ENCODE measurements at regions not wholly inside any gene's neighbourhood (a gene's known extent, or its start where the extent isn't known, plus 50 kb on each side); places are given as distances from the start of the nearest gene placed in this dataset.

GRCh38 chr6:165077876-165078275, 231.5 kb downstream of the C6orf118 start:
- no peak for DNase-seq

GRCh38 chr6:165071906-165072305, 237.5 kb downstream of the C6orf118 start:
- no peak for DNase-seq

DNA sequence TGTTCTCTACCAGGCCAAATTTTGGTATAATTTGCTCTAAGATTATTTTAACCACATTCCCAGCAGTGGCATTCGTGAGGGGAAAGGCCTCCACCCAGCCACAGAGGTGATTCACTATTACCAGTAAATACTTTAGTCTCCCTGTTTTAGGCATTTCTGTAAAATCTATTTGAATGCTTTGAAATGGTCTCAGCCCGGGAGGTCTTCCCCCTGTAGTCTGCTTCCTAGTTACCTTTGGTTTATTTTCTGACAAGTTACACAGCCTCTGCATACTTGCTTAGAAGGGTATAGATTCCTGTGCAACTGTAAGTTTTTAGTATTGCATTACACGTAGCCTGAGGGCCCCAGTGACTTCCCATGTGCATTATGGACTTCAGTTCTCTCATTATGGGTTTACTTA, 248.7 kb downstream of the C6orf118 start:
- DNase-seq: no peak

GRCh38 chr6:165059032-165059431, 250.4 kb downstream of the C6orf118 start:
- DNase-seq: no peak

DNA sequence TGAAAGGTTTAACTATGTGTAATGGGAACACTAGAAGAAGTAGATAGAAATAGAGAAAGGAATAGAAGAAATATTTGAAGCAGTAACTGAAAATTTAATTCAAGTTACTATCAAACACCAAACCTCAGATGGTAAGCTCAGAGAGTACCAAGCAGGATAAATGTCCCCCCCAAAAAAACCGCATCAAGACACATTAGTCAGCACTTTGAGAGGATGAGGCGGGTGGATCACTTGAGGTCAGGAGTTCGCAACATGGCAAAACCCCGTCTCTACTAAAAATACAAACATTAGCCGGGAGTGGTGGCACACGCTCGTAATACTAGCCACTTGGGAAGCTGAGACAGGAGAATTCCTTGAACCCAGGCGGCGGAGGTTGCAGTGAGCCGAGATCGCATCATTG, 253.1 kb downstream of the C6orf118 start:
- DNase-seq: no peak

GRCh38 chr6:165055231-165055630, 254.2 kb downstream of the C6orf118 start:
- DNase-seq: no peak

- DNase-seq: no peak
Measured at GRCh38 chr6:165052561-165053480, 256.6 kb downstream of the C6orf118 start.

- DNase-seq: no peak
Measured at GRCh38 chr6:165049362-165049761, 260.0 kb downstream of the C6orf118 start.

DNA sequence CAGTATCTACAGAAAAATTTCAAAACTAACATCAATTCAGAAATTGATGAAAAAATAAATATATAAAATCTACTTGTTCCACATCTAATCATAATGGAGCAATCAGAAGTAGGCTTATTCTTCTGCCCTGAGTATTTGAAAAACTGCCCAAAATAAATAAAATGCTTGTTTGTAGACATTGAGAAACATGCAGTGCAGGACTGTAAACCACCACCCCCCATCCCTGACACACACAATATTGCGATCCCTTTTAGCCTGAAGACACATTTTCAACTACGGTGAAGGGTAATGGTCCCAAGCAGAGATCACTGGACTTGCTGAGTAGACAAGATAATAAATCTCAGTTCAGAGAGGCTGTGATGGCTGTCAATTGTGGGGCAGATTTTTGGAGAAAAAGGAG, 261.5 kb downstream of the C6orf118 start:
- no peak for DNase-seq

- no peak for DNase-seq
Measured at GRCh38 chr6:165045631-165046030, 263.8 kb downstream of the C6orf118 start.

DNA sequence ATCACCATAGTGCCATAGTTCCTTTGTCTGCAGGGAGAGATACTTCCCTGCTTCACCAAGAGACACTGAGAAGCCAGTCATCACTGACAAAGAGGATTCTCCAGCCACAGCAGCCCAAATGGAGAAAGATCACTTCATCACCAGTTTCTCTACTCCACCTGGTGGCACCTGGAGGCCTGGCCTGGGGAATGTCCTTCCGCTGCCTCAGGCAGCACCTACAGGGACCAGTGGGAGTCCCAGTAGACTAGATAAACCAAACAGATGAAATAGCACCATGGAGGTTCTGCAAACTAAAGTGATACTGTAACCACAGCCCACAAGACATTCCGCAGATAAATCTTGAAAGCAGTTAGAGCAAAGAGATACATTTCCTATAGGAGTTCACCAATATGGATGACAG, 266.5 kb downstream of the C6orf118 start:
- DNase-seq: no peak

DNA sequence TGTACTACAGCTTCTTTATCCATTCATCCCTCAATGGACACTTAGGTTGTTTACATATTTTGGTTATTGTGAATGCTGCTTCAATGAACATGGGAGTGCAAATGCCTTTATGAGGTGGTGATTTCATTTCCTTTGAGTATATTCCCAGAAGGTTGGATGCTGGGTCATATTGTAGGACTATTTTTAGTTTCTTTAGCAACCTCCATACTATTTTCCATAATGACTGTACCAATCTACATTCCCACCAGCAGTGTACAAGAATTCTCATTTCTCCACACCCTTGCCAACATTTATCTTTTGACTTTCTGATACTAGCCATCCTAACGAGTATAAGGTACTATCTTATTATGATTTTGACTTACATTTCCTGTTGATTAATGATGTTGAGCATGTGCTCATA, 269.0 kb downstream of the C6orf118 start:
- DNase-seq: no peak

GRCh38 chr6:165034271-165034741, 275.1 kb downstream of the C6orf118 start:
- DNase-seq: no peak

DNA sequence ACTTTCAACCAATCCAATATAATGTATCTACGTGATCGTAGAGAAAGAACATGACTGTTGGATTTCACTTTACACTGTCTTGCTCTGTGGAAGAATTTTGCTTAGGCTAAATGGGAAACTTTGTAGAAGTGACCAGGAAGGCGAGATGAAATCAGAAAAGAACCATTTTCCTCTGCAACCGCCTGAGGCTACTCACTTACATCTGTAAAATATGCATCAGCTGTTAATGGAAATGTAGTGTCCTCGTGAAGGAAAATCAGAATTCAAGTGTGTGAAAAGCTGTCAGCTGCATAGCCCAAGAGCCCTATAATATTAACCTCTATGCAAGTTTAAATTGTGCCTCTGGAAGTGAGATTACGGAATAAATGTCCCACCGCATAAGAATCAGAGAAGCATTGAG, 277.9 kb downstream of the C6orf118 start:
- DNase-seq: no peak

GRCh38 chr6:165025040-165025439, 284.4 kb downstream of the C6orf118 start:
- DNase-seq: no peak

- DNase-seq: no peak
Measured at GRCh38 chr6:165019681-165020080, 289.7 kb downstream of the C6orf118 start.

GRCh38 chr6:165015676-165016075, 293.7 kb downstream of the C6orf118 start:
- DNase-seq: no peak

DNA sequence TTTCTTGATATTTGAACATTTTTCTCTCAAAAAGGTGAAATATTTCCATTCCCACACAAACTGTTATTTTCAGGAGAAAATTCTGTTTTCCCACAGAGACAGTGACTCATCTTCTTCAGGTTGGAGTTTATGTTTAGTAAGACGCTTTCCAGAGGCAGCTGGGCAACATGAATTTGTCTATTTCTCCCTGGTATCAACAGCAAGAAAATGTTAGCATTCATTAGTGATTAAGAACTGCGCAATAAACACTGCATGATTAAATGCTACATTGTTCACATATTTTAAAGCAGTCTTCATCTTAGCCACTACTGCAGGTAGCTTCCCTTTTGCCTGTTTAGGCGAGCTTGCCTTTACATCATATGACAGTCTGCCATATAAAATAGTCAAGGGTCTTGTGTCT, 295.7 kb downstream of the C6orf118 start:
- no peak for DNase-seq

DNA sequence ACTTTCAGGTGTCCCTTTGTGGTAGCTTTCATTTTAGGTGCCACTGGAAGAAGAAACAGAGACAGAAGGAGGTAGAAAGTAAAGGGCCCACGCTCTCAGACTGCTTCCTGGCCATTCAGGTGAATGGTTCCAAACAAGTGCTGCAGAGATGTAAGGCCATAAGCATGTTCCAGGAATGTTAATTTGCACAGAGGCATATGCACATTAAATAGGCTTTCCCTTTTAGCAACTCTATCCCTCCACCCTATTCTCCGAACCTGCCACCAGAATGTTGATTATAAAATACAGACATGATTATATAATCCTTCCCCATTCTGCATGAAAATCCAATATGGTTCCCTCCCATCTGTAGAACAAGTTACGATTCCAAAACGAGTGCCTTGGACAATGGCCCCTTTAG, 297.2 kb downstream of the C6orf118 start:
- DNase-seq: no peak

GRCh38 chr6:165010556-165011535, 298.6 kb downstream of the C6orf118 start:
- no peak for DNase-seq

DNA sequence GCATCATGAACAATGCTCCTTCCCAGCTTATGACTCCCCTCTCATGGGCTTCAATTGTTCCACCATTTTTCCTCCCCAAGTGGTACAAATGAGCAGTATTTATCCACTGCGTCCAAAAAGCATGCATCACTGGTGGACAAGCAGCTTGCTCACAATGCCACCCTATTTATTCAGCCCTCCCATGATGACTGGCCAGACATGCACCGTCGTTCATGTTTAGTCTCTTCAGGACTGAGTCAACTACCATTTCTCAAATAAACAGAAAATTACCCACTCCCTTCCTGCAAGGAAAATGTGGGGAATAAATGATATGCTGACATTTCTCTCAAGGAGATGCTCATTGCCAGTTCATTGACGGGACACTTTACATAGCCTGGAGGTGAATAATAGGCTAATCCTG, 300.4 kb downstream of the C6orf118 start:
- DNase-seq: no peak

- no peak for DNase-seq
Measured at GRCh38 chr6:165002866-165003265, 306.5 kb downstream of the C6orf118 start.

DNA sequence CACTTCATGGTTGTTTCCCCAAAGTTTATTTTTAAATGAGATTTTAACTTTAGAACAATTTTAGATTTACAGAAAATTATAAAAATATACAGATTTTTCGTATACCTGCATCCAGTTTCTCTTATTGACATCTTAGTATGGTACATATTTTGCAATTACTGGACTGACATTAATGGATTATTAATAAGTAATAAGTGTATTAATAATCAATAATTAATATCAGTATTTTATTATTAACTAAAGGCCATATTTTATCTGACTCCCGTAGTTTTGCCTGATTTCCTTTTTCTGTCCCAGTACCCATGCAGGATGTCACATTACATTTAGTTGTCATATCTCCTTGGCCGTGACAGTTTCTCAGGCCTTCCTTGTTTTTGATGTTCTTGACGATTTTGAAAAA, 307.0 kb downstream of the C6orf118 start:
- no peak for DNase-seq

Data from right hindlimb (tissue), 1 donor.